Activated CD8-positive, alpha-beta memory T cell treated with anti-CD3 and anti-CD28 coated beads for 36 hours (primary cell): ENCODE measurements at regions not wholly inside any gene's neighbourhood (a gene's known extent, or its start where the extent isn't known, plus 50 kb on each side); places are given as distances from the start of the nearest gene placed in this dataset.

Experiments
- CTCF ChIA-PET: fragments of 350-600 bp; sonication (Branson Sonifier 250); formaldehyde crosslinking; loops from one replicate; lab custom pipeline; 2021; ENCODE audit warnings: antibody characterized with exemption; lab: Charles Lee
- POLR2A ChIA-PET: fragments of 350-600 bp; sonication (Branson Sonifier 250); formaldehyde crosslinking; loops from one replicate; lab custom pipeline; 2021; ENCODE audit warnings: antibody characterized with exemption; lab: Charles Lee

DNA sequence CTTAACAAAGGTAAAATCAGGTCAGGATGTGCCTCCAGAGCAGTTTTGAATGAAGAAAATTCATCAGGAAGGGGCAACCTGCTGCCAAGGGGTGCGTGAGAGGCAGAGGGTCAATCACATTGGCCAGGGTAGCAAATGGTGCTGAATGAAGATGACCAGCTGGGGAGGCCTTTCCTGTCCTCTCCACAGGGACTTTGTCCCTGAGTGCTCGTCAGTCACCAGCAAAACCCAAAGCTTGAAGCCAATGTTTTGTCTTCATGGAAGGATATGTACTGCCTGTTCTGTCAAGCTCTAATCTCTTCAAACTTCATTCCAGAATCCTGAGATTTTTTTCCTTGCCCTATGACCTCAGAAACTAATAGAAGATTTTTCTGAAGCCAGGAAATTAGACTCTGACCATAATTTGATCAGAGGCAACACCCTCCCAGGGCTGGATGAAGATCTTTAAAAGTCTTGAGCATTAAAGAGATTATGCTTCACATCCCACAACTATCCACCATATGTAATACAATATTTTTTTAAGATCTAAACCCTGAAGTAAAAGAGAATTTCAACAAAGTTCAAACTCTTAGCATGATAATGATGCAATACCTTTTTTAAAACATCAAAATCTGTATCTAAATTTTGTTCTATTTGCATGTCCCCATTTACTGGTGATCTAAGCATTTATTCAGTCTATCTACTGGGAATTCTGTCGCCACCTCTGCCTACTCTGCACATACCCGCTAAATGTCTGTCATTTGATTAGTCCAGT lies 243.0 kb downstream of the SNX13 start:
- ChIA-PET CTCF (no interaction called here), POLR2A (no interaction called here)

- POLR2A ChIA-PET: no interaction called here
- CTCF ChIA-PET: no interaction called here
Measured at GRCh38 chr7:17699696-17700095, 240.6 kb downstream of the SNX13 start.

GRCh38 chr7:17700138-17700537 lies 240.2 kb downstream of the SNX13 start:
- ChIA-PET POLR2A (no interaction called here), CTCF (no interaction called here)

DNA sequence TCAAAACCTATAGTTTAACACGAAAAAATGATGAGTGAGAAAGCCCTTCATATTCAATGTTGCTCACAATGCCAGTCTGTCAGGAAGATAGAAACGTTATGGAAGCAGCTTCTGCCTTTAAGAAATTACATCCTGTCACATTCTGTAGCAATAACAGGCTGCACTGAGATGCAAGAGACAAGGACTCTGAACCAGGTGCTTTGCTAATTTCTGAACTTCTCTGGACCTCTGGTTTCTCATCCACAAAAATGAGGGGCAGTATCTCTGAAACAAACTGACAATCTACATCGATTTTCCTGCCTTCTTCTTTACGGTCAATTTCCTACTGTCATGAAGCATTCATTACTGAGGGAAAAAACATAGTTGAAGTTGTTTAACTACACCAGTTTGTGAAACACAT lies 234.0 kb downstream of the SNX13 start:
- ChIA-PET POLR2A (no interaction called here), CTCF (no interaction called here)

- ChIA-PET CTCF (interaction anchor here (0.6 kb wide), 1 partner anchor 364 kb away, joined by 4 read pairs; no protein-coding TSS in a partner anchor), POLR2A (no interaction called here)
Measured at GRCh38 chr7:17706734-17707133, 233.6 kb downstream of the SNX13 start.

GRCh38 chr7:17709127-17709526 lies 231.2 kb downstream of the SNX13 start:
- CTCF ChIA-PET: no interaction called here

DNA sequence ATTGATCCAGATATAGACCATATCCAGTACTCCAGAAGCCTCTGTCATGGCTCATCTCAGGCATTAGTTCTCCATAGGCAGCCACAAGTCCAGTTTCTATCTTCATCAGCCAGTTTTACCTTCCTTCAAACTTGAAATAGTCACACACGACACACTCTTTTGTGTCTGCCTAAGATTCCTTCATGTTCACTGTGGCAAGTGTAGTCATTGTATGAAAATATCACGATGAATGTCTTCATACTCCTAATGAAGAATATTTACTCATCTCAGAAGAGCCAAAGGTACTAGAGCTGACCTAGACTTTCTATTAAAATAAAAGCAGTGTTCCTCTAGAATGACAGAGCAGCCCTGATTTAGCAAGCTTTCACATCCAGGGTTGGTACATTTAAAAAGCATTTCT lies 230.7 kb downstream of the SNX13 start:
- POLR2A ChIA-PET: interaction anchor here (0.7 kb wide), 1 partner anchor 1708 kb away, joined by 4 read pairs; no protein-coding TSS in a partner anchor
- CTCF ChIA-PET: no interaction called here

More at GRCh38 chr7:17709127-17709526, 231.2 kb downstream of the SNX13 start:
- POLR2A ChIA-PET: interaction anchor here (0.7 kb wide), 1 partner anchor 1709 kb away, joined by 4 read pairs; no protein-coding TSS in a partner anchor

DNA sequence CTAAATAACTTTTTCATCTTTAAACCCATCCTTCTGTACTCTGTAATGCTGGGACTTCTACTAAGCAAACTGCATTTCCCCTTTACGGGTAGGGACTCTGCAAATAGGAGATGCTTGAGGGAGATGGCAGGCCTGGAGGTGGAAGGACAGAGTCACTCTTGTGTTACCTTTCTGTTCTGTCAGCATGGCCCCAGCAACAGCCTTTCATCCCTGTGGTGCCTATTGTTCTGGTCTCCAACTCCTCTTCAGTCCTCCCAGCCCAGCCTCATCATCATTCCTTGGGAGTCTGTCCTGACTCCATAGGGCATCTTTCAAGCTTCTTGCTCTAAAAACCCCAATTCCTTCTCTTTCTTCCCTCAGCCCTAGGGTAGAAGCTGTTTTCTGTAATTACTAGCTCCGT lies 230.0 kb downstream of the SNX13 start:
- ChIA-PET POLR2A (no interaction called here), CTCF (no interaction called here)

- ChIA-PET CTCF (no interaction called here), POLR2A (no interaction called here)
Measured at GRCh38 chr7:17713584-17713983, 226.7 kb downstream of the SNX13 start.

- ChIA-PET CTCF (no interaction called here), POLR2A (no interaction called here)
Measured at GRCh38 chr7:17716816-17717215, 223.5 kb downstream of the SNX13 start.

DNA sequence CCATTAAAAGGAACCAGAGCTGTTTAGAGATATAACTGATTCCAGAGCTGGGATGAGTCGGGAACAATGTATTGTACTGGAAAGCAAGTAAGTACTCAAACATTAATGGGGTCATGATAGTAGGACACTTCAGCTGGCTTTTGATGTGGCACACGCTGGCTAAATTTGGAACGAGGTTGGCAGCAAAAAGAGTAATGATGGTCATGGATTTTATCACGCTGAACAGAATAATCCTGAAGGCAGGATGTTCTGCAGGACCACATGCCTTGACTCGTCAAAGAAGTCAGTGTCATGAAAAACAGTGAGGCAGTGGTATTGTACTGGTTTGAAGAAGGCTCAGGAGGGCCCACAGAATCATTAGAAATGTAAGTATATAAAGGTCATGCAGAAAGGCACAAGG lies 220.3 kb downstream of the SNX13 start:
- ChIA-PET POLR2A (no interaction called here), CTCF (no interaction called here)

DNA sequence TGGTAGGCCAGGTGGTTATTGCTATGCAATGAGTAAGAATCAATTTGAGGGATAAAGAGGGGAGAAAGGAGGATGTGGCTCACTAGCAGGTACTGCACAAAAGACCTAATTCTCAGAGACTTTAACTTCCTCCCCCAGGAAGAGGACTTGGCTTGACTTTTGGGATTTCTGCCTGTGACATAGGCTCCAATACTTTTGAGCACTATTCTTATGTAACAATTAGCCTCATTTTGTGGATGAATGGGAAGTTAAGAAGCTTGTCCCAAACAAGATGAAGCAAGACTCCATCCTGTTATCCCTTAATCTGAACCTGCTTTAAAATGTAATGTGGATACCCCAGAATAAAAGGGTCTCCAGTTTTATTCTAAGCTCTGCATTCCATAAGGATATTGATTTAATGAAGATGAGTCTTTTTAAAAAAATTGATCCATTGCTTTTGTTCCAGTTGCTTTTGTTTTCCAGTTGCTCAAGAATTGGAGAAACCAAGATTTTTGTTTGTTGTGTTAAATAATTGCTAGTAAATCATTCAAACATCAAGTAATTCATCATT lies 218.5 kb downstream of the SNX13 start:
- CTCF ChIA-PET: no interaction called here
- POLR2A ChIA-PET: no interaction called here

DNA sequence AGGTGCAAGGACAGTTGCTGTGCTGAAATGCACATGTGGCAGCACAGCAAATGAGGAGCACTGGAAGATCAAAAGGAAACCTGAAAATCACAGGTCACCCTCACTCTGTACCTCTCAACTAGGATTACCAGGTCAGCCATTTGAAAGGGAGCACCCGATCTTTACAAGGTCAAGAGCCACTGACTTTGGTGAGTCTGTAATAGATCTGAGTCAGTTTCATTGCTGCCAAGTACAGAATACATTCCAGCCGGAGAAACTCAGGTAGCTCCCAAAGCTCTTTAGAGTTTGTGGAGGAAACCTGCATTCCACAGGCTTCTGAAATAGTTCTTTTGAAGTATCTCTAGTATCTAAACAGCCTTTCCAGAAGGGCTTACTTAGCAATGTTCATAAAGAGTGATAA lies 217.5 kb downstream of the SNX13 start:
- CTCF ChIA-PET: no interaction called here
- POLR2A ChIA-PET: no interaction called here

DNA sequence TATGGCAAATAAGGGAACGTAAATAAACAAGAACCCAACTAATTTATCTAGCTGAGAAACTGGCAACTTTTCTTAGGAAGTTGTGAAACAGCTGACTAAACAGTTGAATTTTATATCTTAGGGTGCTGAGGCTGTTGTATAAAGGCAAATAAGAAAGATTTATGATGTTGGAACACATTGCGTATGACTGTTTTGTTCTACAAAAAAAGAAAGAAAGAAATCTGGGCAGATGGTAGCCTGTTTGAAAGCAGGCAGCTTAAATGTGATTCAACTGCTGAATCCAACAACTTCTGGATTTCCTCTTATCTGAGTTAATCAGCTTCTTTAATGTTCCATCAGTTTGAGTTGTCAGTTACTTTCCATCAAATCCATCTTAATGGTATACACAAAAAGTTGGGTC lies 214.5 kb downstream of the SNX13 start:
- POLR2A ChIA-PET: no interaction called here
- CTCF ChIA-PET: no interaction called here

- CTCF ChIA-PET: no interaction called here
- POLR2A ChIA-PET: no interaction called here
Measured at GRCh38 chr7:17732083-17732482, 208.2 kb downstream of the SNX13 start.
